DOHH2 (cell line): ENCODE measurements at regions not wholly inside any gene's neighbourhood (a gene's known extent, or its start where the extent isn't known, plus 50 kb on each side); places are given as distances from the start of the nearest gene placed in this dataset.

ENCODE experiments used
- CTCF ChIP-seq: fragments of 200-600 bp; sonication (generic); IDR thresholded peaks from one replicate; pipeline ENCODE4 v1.5.1; 2014; ENCODE audit warnings: antibody characterized with exemption, mild to moderate bottlenecking, low read depth, low read length; ENCODE audit not compliant: poor library complexity, severe bottlenecking
- EZH2phosphoT487 ChIP-seq: fragments of 200-600 bp; sonication (generic); IDR thresholded peaks from 2 replicates; pipeline ENCODE4 v1.6.1; 2017; ENCODE audit warnings: borderline replicate concordance, mild to moderate bottlenecking, antibody characterized with exemption, low read length, moderate library complexity, mixed read lengths

- no peak for TF ChIP-seq CTCF
- TF ChIP-seq EZH2phosphoT487: no peak
Observed at GRCh38 chr3:31196261-31196660, 301.8 kb upstream of the GADL1 start.
